Mesenchymal stem cell (in vitro differentiated cells and primary cell): ENCODE measurements at regions not wholly inside any gene's neighbourhood (a gene's known extent, or its start where the extent isn't known, plus 50 kb on each side); places are given as distances from the start of the nearest gene placed in this dataset.

Source experiments
- DNase-seq: peaks from one replicate; pipeline ENCODE4 v3.0.0-alpha.2; 2013
- H2AFZ ChIP-seq: one replicate; pipeline ENCODE4 v1.6.1; 2013; ENCODE audit warnings: low read depth, mild to moderate bottlenecking, control low read depth, inconsistent platforms, low read length, moderate library complexity
- H2AK5ac ChIP-seq: 2 replicates; pipeline ENCODE4 v1.6.1; 2013; ENCODE audit warnings: low read length, moderate library complexity, mild to moderate bottlenecking, inconsistent platforms; ENCODE audit not compliant: severe bottlenecking
- H2BK120ac ChIP-seq: one replicate; pipeline ENCODE4 v1.6.1; 2013; ENCODE audit warnings: low read depth, mild to moderate bottlenecking, inconsistent platforms, low read length, moderate library complexity
- H2BK12ac ChIP-seq, 2 experiments: one replicate each; pipeline ENCODE4 v1.6.1; 2013; ENCODE audit warnings: inconsistent platforms in 2 of 2, low read length in 2 of 2, mild to moderate bottlenecking in 2 of 2, moderate library complexity in 2 of 2, control low read depth in 1 of 2
- H2BK15ac ChIP-seq: one replicate; pipeline ENCODE4 v1.6.1; 2013; ENCODE audit warnings: mild to moderate bottlenecking, low read depth, inconsistent platforms; ENCODE audit not compliant: poor library complexity, severe bottlenecking
- H2BK5ac ChIP-seq: 2 replicates; pipeline ENCODE4 v1.6.1; 2013; ENCODE audit warnings: low read depth, mild to moderate bottlenecking, low read length, control low read depth, inconsistent platforms; ENCODE audit not compliant: poor library complexity, severe bottlenecking
- H3K14ac ChIP-seq, 2 experiments: one replicate each; pipeline ENCODE4 v1.6.1; 2013; ENCODE audit warnings: inconsistent platforms in 2 of 2, low read length in 2 of 2, control low read depth in 1 of 2, mild to moderate bottlenecking in 1 of 2, moderate library complexity in 1 of 2
- H3K18ac ChIP-seq, 2 experiments: one replicate each; pipeline ENCODE4 v1.6.1; 2013; ENCODE audit warnings: inconsistent platforms in 2 of 2, low read length in 2 of 2, control low read depth in 1 of 2, low read depth in 1 of 2, mild to moderate bottlenecking in 1 of 2
- H3K23ac ChIP-seq, 2 experiments: one replicate each; pipeline ENCODE4 v1.6.1; 2013; ENCODE audit warnings: inconsistent platforms in 2 of 2, low read length in 2 of 2, mild to moderate bottlenecking in 2 of 2, moderate library complexity in 2 of 2, control low read depth in 1 of 2
- H3K27ac ChIP-seq: 2 replicates; pipeline ENCODE4 v1.5.1; 2013; ENCODE audit warnings: mild to moderate bottlenecking, moderate library complexity, low read length, control low read depth, inconsistent platforms; ENCODE audit not compliant: poor library complexity, severe bottlenecking
- H3K27me3 ChIP-seq, 2 experiments: 2 replicates each; pipeline versions ENCODE4 v1.6.1 to v1.7.0; 2013; ENCODE audit warnings: low read length in 2 of 2, mild to moderate bottlenecking in 2 of 2, moderate library complexity in 2 of 2, control low read depth in 1 of 2, inconsistent platforms in 1 of 2; ENCODE audit not compliant: control insufficient read depth in 1 of 2, insufficient read depth in 1 of 2
- H3K36me3 ChIP-seq, 2 experiments: 2 replicates each; pipeline versions ENCODE4 v1.6.1 to v1.7.0; 2013; ENCODE audit warnings: low read length in 2 of 2, control low read depth in 1 of 2, inconsistent platforms in 1 of 2, low read depth in 1 of 2, mild to moderate bottlenecking in 1 of 2; ENCODE audit not compliant: insufficient read depth in 2 of 2, control insufficient read depth in 1 of 2
- H3K4ac ChIP-seq, 2 experiments: one replicate each; pipeline ENCODE4 v1.6.1; 2013; ENCODE audit warnings: inconsistent platforms in 2 of 2, low read length in 2 of 2, mild to moderate bottlenecking in 2 of 2, moderate library complexity in 2 of 2, control low read depth in 1 of 2, low read depth in 1 of 2
- H3K4me1 ChIP-seq: 2 replicates; pipeline ENCODE4 v1.6.1; 2013; ENCODE audit warnings: low read depth, low read length, control low read depth; ENCODE audit not compliant: control insufficient read depth, insufficient read depth
- H3K4me2 ChIP-seq: 2 replicates; pipeline ENCODE4 v1.6.1; 2013; ENCODE audit warnings: low read length, mild to moderate bottlenecking, inconsistent platforms; ENCODE audit not compliant: poor library complexity, severe bottlenecking
- H3K4me3 ChIP-seq, 2 experiments: 2 replicates each; pipeline versions ENCODE4 v1.5.1 to v1.7.0; 2013; ENCODE audit warnings: low read length in 2 of 2, mild to moderate bottlenecking in 2 of 2, control low read depth in 1 of 2, low read depth in 1 of 2; ENCODE audit not compliant: insufficient read depth in 1 of 2
- H3K79me1 ChIP-seq: replicated peaks from 2 replicates; pipeline ENCODE4 v1.6.1; 2013; ENCODE audit warnings: mild to moderate bottlenecking, control low read depth, low read length, inconsistent platforms; ENCODE audit not compliant: poor library complexity, severe bottlenecking
- H3K9ac ChIP-seq: 2 replicates; pipeline ENCODE4 v1.7.0; 2013; ENCODE audit warnings: mild to moderate bottlenecking, low read length, moderate library complexity
- H3K9me3 ChIP-seq: 2 replicates; pipeline ENCODE4 v1.7.0; 2013; ENCODE audit warnings: mild to moderate bottlenecking, low read length; ENCODE audit not compliant: control insufficient read depth
- H4K8ac ChIP-seq: one replicate; pipeline ENCODE4 v1.6.1; 2013; ENCODE audit warnings: inconsistent platforms, mild to moderate bottlenecking, low read length, moderate library complexity
- H4K91ac ChIP-seq: one replicate; pipeline ENCODE4 v1.6.1; 2013; ENCODE audit warnings: mild to moderate bottlenecking, low read length, inconsistent platforms
- WGBS: methylation state at CpG from one replicate; pipeline ENCODE4 v1.1.7; 2013; ENCODE audit warnings: mixed read lengths; 5-methylcytosine and 5-hydroxymethylcytosine counted together

DNA sequence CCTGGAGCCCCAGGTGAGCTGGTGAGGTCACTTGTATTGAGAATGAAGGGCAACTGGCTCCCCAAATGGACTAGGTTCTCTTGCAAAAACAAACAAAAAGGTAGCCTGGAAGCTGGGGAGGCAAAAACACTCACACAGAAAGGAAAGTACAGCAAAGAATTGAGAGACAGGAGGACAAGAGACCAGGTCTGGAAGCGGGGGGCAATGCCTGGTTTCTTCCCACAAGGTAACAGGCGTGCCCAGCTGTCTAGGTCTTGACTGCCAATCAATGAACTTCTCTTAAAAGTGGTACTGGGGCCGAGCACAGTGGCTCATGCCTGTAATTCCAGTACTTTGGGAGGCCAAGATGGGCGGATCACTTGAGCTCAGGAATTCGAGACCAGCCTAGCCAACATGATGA, 356.4 kb upstream of the TSHZ3 start:
- Histone ChIP-seq H3K23ac (no peak overlapping the region), H3K4me1 (no peaks in the 10 kb centered on the region), H3K4me3 (no peak overlapping the region), H2BK5ac (no peak overlapping the region), H3K18ac (no peak overlapping the region), H3K4me2 (no peak overlapping the region), H3K36me3 (no peaks in the 10 kb centered on the region), H2BK12ac (no peak overlapping the region), H3K27ac (no peak overlapping the region), H3K4ac (no peak overlapping the region), H3K14ac (no peak overlapping the region), H2AK5ac (no peak overlapping the region), H3K9me3 (peaks cover 9% of the 10 kb centered on the region), H3K9ac (no peak overlapping the region), H2BK120ac (no peak overlapping the region), H3K27me3 (peaks cover 0 to 3% of the 10 kb centered on the region in 2 experiments), H4K8ac (no peak overlapping the region), H4K91ac (no peak overlapping the region), H2AFZ (no peak overlapping the region), H2BK15ac (no peak overlapping the region), H3K79me1 (no peaks in the 10 kb centered on the region)
- DNase-seq, result no peak
- 86% methylated on average over 3 of the region's 5 CpGs for WGBS

DNA sequence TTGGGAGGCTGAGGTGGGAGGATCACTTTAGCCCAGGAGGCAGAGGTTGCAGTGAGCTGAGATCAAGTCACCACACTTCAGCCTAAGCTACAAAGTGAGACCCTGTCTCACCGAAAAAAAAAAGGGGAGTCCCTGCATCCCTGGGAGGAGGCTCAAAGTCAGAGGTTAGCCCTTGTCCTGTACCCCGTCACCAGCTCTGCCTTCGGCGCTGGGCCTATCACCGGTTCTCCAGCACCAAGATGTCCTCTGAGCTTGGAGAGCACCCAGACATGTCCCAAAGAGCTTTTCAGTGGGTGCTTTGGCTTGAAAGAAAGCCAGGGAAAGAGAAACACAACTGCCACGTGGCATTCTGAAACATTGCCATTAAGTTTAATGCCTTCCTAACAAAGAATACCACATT, 356.9 kb upstream of the TSHZ3 start:
- H3K14ac ChIP-seq, result no peak overlapping the region
- no peak overlapping the region for H3K4me3 ChIP-seq
- H3K4ac ChIP-seq, result no peak overlapping the region
- H3K4me2 ChIP-seq, result no peak overlapping the region
- peaks cover 0 to 3% of the 10 kb centered on the region in 2 experiments for H3K27me3 ChIP-seq
- H3K9me3 ChIP-seq, result peaks cover 9% of the 10 kb centered on the region
- no peak overlapping the region for H2AFZ ChIP-seq
- H2BK12ac ChIP-seq, result no peak overlapping the region
- no peak overlapping the region for H4K8ac ChIP-seq
- 92% methylated on average over 6 of the region's 6 CpGs for WGBS
- H2BK5ac ChIP-seq, result no peak overlapping the region
- no peak overlapping the region for H3K18ac ChIP-seq
- no peak overlapping the region for H2BK120ac ChIP-seq
- H3K9ac ChIP-seq, result no peak overlapping the region
- no peak overlapping the region for H3K27ac ChIP-seq
- H3K79me1 ChIP-seq, result no peaks in the 10 kb centered on the region
- DNase-seq, result no peak
- no peak overlapping the region for H4K91ac ChIP-seq
- no peak overlapping the region for H2AK5ac ChIP-seq
- H3K4me1 ChIP-seq, result no peaks in the 10 kb centered on the region
- H3K23ac ChIP-seq, result no peak overlapping the region
- no peak overlapping the region for H2BK15ac ChIP-seq
- no peaks in the 10 kb centered on the region for H3K36me3 ChIP-seq

DNA sequence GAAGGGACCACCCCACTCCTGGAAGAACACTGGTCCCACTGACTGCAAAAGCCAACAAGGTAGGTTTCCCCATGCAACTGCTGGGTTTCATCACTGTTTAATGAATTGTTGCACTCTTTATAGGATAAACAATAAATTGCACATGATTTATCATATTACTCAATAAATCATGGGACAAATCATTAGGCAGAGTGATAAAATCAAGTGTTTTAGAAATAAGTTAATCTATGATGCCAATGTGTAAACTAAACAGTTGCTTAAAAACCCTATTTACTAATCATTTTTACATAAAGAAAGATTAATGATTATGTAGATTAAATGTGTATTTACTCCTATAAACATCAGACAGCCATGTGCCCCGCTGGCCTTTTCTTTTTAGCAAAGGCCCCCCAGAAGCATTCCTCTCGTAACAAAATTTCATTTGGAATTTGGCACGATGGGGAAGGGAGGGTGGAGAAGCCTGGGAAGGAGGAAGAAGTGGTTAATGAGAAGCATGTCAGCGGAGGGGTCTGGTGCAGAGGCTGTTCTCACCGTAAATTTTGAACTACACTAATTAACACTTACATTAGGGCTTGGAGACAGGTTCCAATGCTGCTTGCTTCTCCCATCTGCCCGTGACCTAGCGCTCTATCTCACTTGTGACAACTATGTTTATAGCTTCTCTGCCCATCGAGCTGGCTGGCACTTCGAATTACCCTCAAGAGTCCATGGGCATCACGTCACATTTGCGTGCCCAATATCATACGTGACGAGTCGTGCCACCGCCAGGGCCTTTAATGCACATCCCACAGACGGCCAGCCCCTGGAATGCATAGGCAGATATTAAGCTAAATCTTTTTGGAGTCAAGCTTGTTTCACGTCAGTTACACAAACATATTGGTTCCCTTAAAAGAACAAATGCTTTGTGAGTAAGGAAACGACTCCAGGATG, 357.7 kb upstream of the TSHZ3 start:
- Histone ChIP-seq H2AK5ac (no peak overlapping the region), H3K79me1 (no peaks in the 10 kb centered on the region), H2BK12ac (no peak overlapping the region), H3K36me3 (no peaks in the 10 kb centered on the region), H3K27me3 (peaks cover 0 to 3% of the 10 kb centered on the region in 2 experiments), H3K9me3 (peaks cover 8% of the 10 kb centered on the region), H3K4ac (no peak overlapping the region), H4K8ac (no peak overlapping the region), H4K91ac (no peak overlapping the region), H2BK120ac (no peak overlapping the region), H3K14ac (no peak overlapping the region), H3K4me3 (no peak overlapping the region), H3K18ac (no peak overlapping the region), H2AFZ (no peak overlapping the region), H3K4me2 (no peak overlapping the region), H3K27ac (no peak overlapping the region), H3K23ac (no peak overlapping the region), H2BK5ac (no peak overlapping the region), H2BK15ac (no peak overlapping the region), H3K9ac (no peak overlapping the region), H3K4me1 (no peaks in the 10 kb centered on the region)
- DNase-seq, result no peak
- WGBS, result 86% methylated on average over 16 of the region's 18 CpGs

DNA sequence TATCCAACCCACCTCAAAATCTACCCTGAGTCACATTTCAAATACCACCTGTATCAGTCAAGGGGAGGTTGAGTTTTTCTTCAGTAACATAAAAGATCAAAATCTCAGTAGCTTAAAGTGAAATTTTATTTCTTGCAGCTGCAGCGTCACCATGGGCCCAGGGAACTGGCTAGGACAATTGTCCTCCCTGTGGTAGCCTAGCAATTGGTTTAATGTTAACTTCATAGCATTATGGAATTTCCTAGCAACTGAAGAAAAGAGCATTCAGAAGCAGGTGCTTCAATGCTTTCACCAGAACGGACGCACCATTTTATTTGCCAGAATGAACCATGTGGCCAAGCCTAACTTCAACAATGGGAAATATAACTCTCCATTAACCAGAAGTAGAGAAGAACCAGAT, 359.3 kb upstream of the TSHZ3 start:
- Histone ChIP-seq H2BK12ac (no peak overlapping the region), H3K9me3 (peaks cover 3% of the 10 kb centered on the region), H2AFZ (no peak overlapping the region), H4K91ac (no peak overlapping the region), H3K27me3 (peaks cover 0 to 3% of the 10 kb centered on the region in 2 experiments), H3K79me1 (no peaks in the 10 kb centered on the region), H3K23ac (no peak overlapping the region), H3K4me1 (no peaks in the 10 kb centered on the region), H3K18ac (no peak overlapping the region), H3K4me3 (no peak overlapping the region), H2BK15ac (no peak overlapping the region), H2BK5ac (no peak overlapping the region), H2BK120ac (no peak overlapping the region), H3K4me2 (no peak overlapping the region), H2AK5ac (no peak overlapping the region), H3K27ac (no peak overlapping the region), H3K4ac (no peak overlapping the region), H4K8ac (no peak overlapping the region), H3K14ac (no peak overlapping the region), H3K36me3 (no peaks in the 10 kb centered on the region), H3K9ac (no peak overlapping the region)
- no peak for DNase-seq
- 93% methylated on average over 3 of the region's 3 CpGs for WGBS
